ENCODE measurements at regions not wholly inside any gene's neighbourhood (a gene's known extent, or its start where the extent isn't known, plus 50 kb on each side); places are given as distances from the start of the nearest gene placed in this dataset.

- in situ Hi-C loops (cut with HindIII; ENCODE audit: low sequenced_read_pairs) = no loop called here
- TF ChIP-seq CTCF (IDR thresholded peaks at IDR 0.05; ENCODE audit: low read depth, low read length, missing control alignments) = no peak
- DNase-seq (ENCODE audit: low read depth) = no peak
- H3K4me3 ChIP-seq (ENCODE audit: low read depth, low read length) = no peak overlapping the region
These were observed 532.4 kb upstream of the ITGA1 start for GRCh38 chr5:52255308-52255707.

GRCh38 chr5:52262844-52263243 is 524.9 kb upstream of the ITGA1 start:
- no peak overlapping the region for H3K4me3 ChIP-seq (ENCODE audit: low read depth, low read length)
- in situ Hi-C loops (cut with HindIII; ENCODE audit: low sequenced_read_pairs) = no loop called here
- DNase-seq (ENCODE audit: low read depth) = no peak
- TF ChIP-seq CTCF (IDR thresholded peaks at IDR 0.05; ENCODE audit: low read depth, low read length, missing control alignments) = no peak

- in situ Hi-C loops (cut with HindIII; ENCODE audit: low sequenced_read_pairs) = no loop called here
- no peak overlapping the region for H3K4me3 ChIP-seq (ENCODE audit: low read depth, low read length)
- no peak for TF ChIP-seq CTCF (IDR thresholded peaks at IDR 0.05; ENCODE audit: low read depth, low read length, missing control alignments)
- DNase-seq (ENCODE audit: low read depth) = no peak
These were observed 518.3 kb upstream of the ITGA1 start for GRCh38 chr5:52269401-52269800.

- DNase-seq (ENCODE audit: low read depth) = no peak
- no peak overlapping the region for H3K4me3 ChIP-seq (ENCODE audit: low read depth, low read length)
- in situ Hi-C loops (cut with HindIII; ENCODE audit: low sequenced_read_pairs) = no loop called here
- no peak for TF ChIP-seq CTCF (IDR thresholded peaks at IDR 0.05; ENCODE audit: low read depth, low read length, missing control alignments)
These were observed 517.9 kb upstream of the ITGA1 start for GRCh38 chr5:52269859-52270258.

GRCh38 chr5:52275639-52276038 is 512.1 kb upstream of the ITGA1 start:
- DNase-seq (ENCODE audit: low read depth) = no peak
- no peak for TF ChIP-seq CTCF (IDR thresholded peaks at IDR 0.05; ENCODE audit: low read depth, low read length, missing control alignments)
- in situ Hi-C loops (cut with HindIII; ENCODE audit: low sequenced_read_pairs) = no loop called here
- no peak overlapping the region for H3K4me3 ChIP-seq (ENCODE audit: low read depth, low read length)

- in situ Hi-C loops (cut with HindIII; ENCODE audit: low sequenced_read_pairs) = no loop called here
- H3K4me3 ChIP-seq (ENCODE audit: low read depth, low read length) = no peak overlapping the region
- TF ChIP-seq CTCF (IDR thresholded peaks at IDR 0.05; ENCODE audit: low read depth, low read length, missing control alignments) = no peak
- no peak for DNase-seq (ENCODE audit: low read depth)
These were observed 510.6 kb upstream of the ITGA1 start for GRCh38 chr5:52277101-52277500.

- TF ChIP-seq CTCF (IDR thresholded peaks at IDR 0.05; ENCODE audit: low read depth, low read length, missing control alignments) = no peak
- DNase-seq (ENCODE audit: low read depth) = no peak
- no peak overlapping the region for H3K4me3 ChIP-seq (ENCODE audit: low read depth, low read length)
- in situ Hi-C loops (cut with HindIII; ENCODE audit: low sequenced_read_pairs) = no loop called here
These were observed 505.1 kb upstream of the ITGA1 start for GRCh38 chr5:52282647-52283046.
